Naive B cell (primary cell): ENCODE measurements at regions not wholly inside any gene's neighbourhood (a gene's known extent, or its start where the extent isn't known, plus 50 kb on each side); places are given as distances from the start of the nearest gene placed in this dataset.

Source experiments
- ATAC-seq, 2 donors: fragments of 150-1000 bp; cut with Tn5 transposase; 2 replicates each; pipeline ENCODE4 v1.10.0; 2021; ENCODE audit warnings: low read depth in 2 of 2, mild to moderate bottlenecking in 2 of 2, moderate library complexity in 2 of 2
- DNase-seq: peaks from one replicate; pipeline ENCODE4 v3.0.0; 2022
- H3K27ac Mint-ChIP-seq, 6 donors: one replicate each; pipeline ENCODE4 v1.8.0; 2020 to 2022; ENCODE audit warnings: mild to moderate bottlenecking in 6 of 6, mixed read lengths in 6 of 6, moderate library complexity in 5 of 6, inconsistent platforms in 2 of 6
- H3K27me3 Mint-ChIP-seq, 3 donors: one replicate each; pipeline ENCODE4 v1.8.0; 2021 to 2022; ENCODE audit warnings: mixed read lengths in 3 of 3, mild to moderate bottlenecking in 1 of 3
- H3K36me3 Mint-ChIP-seq, 2 donors: one replicate each; pipeline ENCODE4 v1.8.0; 2020 to 2022; ENCODE audit warnings: mixed read lengths in 2 of 2, inconsistent platforms in 1 of 2, mild to moderate bottlenecking in 1 of 2
- H3K4me1 Mint-ChIP-seq, 3 donors: one replicate each; pipeline ENCODE4 v1.8.0; 2020 to 2022; ENCODE audit warnings: mixed read lengths in 3 of 3, inconsistent platforms in 1 of 3, mild to moderate bottlenecking in 1 of 3, moderate library complexity in 1 of 3
- H3K4me3 Mint-ChIP-seq, 8 donors: one replicate each; pipeline ENCODE4 v1.8.0; 2020 to 2022; ENCODE audit warnings: mild to moderate bottlenecking in 8 of 8, mixed read lengths in 8 of 8, moderate library complexity in 8 of 8, inconsistent platforms in 2 of 8
- H3K9me3 Mint-ChIP-seq, 7 donors: one replicate each; pipeline ENCODE4 v1.8.0; 2020 to 2022; ENCODE audit warnings: mixed read lengths in 7 of 7, mild to moderate bottlenecking in 5 of 7, inconsistent platforms in 2 of 7, moderate library complexity in 1 of 7

DNA sequence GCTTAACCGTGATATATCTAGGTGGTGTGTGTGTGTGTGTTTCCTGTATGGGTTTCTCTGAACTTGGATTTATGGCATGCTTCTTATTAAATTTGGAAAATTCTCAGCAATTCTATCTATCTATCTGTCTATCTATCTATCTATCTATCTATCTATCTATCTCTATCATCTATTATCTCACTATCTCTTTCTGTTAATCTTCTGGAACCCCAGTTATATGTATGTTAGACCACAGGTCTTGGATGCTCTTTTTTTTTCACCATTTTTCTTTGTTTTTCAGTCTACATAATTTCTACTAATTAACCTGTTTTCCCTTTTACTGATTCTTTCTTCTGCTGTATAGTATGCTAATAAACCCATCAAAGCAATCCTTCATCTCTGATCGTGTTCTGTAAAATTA is 538.0 kb downstream of the PTPRU start:
- peaks cover 2 to 20% (median 7%) of the 10 kb centered on the region in 7 donors for H3K9me3 Mint-ChIP-seq
- H3K36me3 Mint-ChIP-seq: peaks cover 0 to 14% of the 10 kb centered on the region in 2 donors
- no peak overlapping the region for H3K27ac Mint-ChIP-seq

DNA sequence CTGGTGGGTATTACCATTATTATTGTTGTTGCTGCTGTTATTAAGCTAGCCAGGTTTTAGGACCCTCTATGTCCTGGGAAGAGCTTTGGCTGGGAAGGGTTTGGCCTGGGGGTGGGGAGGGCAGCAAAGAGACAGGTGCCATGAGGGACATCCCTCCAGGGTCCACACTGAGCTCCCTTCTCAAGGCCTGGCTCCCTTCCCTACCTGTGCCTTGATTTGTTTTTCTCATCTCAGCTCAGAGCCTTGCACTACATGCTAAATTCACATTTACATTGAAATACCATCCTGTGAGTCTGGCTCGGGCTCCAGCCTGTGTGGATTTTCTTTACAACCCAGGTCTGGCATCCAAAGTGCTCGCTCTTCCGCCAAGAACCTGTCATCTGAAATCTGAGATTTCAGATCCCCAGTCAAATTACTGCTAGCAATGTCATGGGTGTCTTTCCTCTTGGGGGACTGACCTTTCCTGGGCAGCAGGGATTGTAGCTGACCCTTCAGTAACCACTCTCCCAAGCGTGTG is 536.3 kb downstream of the PTPRU start:
- Mint-ChIP-seq H3K36me3 (peaks cover 0 to 10% of the 10 kb centered on the region in 2 donors), H3K27me3 (peaks cover 0 to 22% (median 11%) of the 10 kb centered on the region in 3 donors), H3K27ac (no peak overlapping the region), H3K9me3 (peaks cover 0 to 18% (median 7%) of the 10 kb centered on the region in 7 donors), H3K4me3 (no peak overlapping the region), H3K4me1 (no peaks in the 10 kb centered on the region)
- ATAC-seq (no peak), DNase-seq (no peak)

More for the DNA sequence above, 538.0 kb downstream of the PTPRU start:
- ATAC-seq (no peak), DNase-seq (no peak)
- Mint-ChIP-seq H3K4me3 (no peak overlapping the region), H3K4me1 (no peaks in the 10 kb centered on the region), H3K27me3 (peaks cover 15 to 28% (median 25%) of the 10 kb centered on the region in 3 donors)

DNA sequence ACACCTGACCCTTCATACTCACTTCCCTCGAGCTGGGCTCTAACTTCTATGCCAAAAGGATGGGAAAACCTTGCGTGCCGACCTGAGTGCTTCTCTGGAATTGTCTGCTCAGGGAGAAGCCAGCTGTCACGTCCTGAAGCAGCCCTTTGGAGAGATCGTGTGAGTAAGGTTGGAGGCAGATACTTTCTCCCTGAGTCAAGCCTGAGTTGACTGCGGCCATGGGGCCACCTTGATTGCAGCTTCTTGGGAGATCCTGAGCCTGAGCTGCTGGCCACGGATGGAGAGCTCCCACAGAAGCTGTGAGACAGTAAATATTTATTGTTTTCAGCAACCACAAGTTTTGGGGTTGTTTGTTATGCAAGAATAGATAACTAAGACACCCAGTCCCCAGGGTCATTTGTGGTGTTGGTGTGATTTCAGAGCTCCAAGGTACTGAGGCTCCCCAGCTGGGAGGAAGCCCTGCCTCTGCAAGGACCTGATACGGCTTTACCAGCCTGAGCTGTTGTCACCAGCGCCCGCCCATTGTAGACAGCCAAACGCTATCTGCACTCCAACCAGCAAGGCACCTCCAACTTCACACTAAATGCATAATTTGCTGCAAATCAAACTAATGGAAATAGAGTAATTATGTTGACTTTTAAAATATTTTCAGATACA is 531.6 kb downstream of the PTPRU start:
- Mint-ChIP-seq H3K9me3 (peaks cover 0 to 11% (median 3%) of the 10 kb centered on the region in 7 donors), H3K27me3 (peaks cover 7 to 31% (median 25%) of the 10 kb centered on the region in 3 donors), H3K4me1 (no peaks in the 10 kb centered on the region), H3K4me3 (no peak overlapping the region), H3K36me3 (no peaks in the 10 kb centered on the region), H3K27ac (no peak overlapping the region)
- no peak for DNase-seq
- no peak for ATAC-seq

DNA sequence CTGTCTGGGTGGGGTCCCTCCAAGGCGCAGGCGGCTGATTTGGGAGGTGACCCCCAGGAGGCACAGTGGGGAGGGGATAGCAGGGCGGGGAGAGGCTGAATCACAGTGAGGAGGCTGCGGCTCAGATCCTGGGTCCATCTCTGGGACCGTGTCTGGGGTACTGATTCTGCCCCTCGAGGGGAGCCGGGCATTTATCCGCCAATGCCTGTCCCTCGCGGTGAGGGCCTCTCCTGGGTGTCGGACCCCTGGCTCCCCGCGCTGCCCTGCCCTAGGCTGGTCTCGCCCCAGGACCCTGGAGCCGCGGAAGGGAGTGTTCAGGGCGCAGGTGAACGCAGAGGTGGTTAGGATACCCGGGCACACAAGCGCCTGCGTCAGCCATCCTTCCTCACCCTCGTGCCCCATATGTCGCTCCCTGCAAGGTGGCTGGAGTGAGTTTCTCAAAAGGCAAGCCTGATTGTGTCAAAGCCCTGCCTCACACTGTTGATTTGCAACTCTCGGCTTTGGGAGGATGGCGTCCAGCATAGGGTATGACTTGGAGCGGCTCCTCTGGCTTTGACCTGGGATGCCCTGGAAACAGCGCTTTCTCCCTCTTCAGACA is 530.9 kb downstream of the PTPRU start:
- DNase-seq (no peak), ATAC-seq (no peak)
- Mint-ChIP-seq H3K27ac (no peak overlapping the region), H3K27me3 (peaks cover 7 to 32% (median 32%) of the 10 kb centered on the region in 3 donors), H3K9me3 (peaks cover 0 to 11% (median 3%) of the 10 kb centered on the region in 7 donors), H3K4me1 (no peaks in the 10 kb centered on the region), H3K4me3 (no peak overlapping the region), H3K36me3 (no peaks in the 10 kb centered on the region)

DNA sequence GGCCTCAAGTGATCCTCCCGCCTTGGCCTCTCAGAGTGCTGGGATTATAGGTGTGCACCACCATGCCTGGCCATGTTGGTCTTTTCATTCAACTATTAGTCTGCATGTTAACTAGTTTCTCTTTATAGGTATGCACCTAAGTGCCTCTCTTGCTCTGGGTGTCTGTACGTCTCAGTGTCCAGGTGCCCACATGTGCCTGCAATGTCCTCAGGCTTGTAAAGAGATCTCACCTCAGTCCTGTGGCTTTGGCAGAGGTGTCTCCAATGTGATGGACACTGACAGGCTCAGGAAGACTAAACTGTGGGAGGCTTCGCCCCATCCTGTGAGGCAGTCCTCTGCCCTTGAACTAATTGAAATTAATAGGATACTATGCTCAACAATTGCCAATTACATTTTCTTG is 526.3 kb downstream of the PTPRU start:
- H3K27me3 Mint-ChIP-seq: peaks cover 16 to 43% (median 41%) of the 10 kb centered on the region in 3 donors
- H3K4me1 Mint-ChIP-seq: no peaks in the 10 kb centered on the region

DNA sequence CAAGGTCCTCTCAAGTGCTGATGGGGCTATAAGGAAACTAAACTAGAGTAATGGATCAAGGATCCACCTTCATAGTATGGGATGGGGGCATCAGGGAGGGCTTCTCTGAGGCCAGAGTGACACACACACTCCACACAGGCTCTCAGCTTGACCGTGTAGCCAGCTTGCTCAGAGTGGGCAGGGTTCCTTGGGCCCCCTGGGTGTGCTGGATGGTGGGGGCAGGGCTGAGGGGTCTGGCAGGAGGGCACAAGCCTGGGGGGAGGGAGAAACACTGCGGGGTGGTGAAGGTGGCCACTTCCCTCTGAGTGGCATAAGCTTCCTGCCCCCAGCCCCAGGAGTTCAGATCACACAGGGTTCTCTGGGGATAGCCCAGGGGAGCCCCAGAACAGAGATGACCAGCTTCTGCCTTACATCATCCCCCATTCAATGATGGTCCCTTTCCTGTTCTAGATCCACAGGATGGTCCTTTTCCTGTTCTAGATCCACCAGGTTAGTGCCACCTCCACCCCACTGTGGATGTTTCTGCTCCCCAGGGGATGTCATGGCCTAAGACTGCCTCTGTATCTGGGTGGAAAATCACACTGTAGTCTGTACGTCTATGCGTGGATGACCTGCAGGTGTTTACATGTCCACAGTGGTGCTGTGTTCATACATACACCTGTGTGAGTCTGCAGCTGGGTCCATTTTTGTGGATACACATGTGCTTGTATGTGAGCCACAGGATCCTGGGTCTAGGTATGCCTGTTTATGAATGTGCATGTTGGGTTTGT is 525.0 kb downstream of the PTPRU start:
- Mint-ChIP-seq H3K4me3 (no peak overlapping the region), H3K9me3 (peaks cover 0 to 11% (median 3%) of the 10 kb centered on the region in 7 donors), H3K27me3 (peaks cover 13 to 33% (median 31%) of the 10 kb centered on the region in 3 donors), H3K4me1 (no peaks in the 10 kb centered on the region), H3K36me3 (no peaks in the 10 kb centered on the region), H3K27ac (no peak overlapping the region)
- DNase-seq (no peak), ATAC-seq (no peak)

More for the DNA sequence above, 526.3 kb downstream of the PTPRU start:
- Mint-ChIP-seq H3K9me3 (peaks cover 0 to 11% (median 3%) of the 10 kb centered on the region in 7 donors), H3K27ac (no peak overlapping the region), H3K36me3 (no peaks in the 10 kb centered on the region), H3K4me3 (no peak overlapping the region)
- DNase-seq: no peak
- ATAC-seq: no peak

DNA sequence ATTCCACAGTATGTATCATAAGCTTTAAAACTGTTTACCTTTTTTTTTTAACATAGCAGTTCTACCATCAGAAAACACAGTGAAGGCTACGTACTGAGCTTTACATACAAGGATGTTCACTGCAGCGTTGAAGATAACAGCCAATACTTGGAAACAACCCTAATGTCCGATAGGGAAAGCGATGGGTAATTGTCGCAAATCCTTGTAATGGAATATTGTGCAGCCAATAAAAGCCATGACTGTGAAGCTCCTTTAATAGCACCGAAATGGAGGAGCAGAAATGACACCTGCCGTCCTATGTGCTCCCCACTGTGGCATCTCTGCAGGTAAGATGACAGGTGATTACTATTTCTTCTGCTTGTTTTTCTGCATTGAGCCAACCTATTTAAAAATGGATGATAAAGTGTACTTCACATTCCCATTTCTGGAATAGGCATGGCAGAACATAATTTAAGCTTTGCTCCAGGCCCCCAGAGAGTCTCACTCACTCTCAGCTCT is 523.8 kb downstream of the PTPRU start:
- Mint-ChIP-seq H3K9me3 (peaks cover 0 to 11% (median 3%) of the 10 kb centered on the region in 7 donors), H3K4me1 (no peaks in the 10 kb centered on the region), H3K4me3 (no peak overlapping the region), H3K27me3 (peaks cover 13 to 32% (median 31%) of the 10 kb centered on the region in 3 donors), H3K27ac (no peak overlapping the region), H3K36me3 (no peaks in the 10 kb centered on the region)
- no peak for ATAC-seq
- DNase-seq: no peak

DNA sequence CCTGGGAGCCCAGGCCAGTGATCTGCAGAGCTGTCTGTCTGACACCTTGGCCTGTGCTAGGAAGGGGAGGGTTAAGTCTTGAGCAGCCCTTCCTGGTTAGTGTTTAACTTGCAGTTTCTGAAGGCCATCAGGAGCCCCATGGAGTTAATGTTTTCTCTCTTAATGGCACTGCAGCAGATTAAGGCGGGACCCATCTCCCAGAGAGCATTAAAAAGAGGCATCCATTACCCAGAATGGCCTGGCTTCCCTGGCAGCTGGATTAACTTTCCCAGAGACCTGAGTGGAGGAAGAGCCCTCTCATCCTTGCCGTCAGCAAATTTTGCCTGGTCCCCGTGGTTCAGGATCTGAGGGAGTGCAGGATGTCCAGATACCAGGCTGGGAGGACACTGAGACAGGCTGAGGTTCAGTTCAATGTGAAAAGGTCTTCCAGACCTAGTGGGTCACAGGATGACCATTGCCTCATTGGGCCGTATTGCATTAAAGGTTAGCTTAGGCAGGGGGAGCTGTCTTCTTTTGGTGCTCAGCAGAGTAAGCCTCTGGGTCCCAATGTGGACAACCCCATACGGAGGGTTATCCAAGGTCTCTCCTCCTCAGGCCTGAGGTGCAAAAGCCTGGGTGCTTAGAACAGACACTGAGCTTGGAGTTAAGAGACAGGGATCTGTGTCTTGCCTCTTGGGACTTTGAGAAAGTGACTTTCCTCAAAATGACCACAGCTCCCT is 522.6 kb downstream of the PTPRU start:
- DNase-seq (no peak), ATAC-seq (no peak)
- H3K9me3 Mint-ChIP-seq: peaks cover 0 to 9% (median 3%) of the 10 kb centered on the region in 7 donors
- H3K27me3 Mint-ChIP-seq: peaks cover 13 to 36% (median 21%) of the 10 kb centered on the region in 3 donors
- H3K4me1 Mint-ChIP-seq: no peaks in the 10 kb centered on the region
- no peak overlapping the region for H3K4me3 Mint-ChIP-seq
- H3K27ac Mint-ChIP-seq: no peak overlapping the region
- no peaks in the 10 kb centered on the region for H3K36me3 Mint-ChIP-seq

DNA sequence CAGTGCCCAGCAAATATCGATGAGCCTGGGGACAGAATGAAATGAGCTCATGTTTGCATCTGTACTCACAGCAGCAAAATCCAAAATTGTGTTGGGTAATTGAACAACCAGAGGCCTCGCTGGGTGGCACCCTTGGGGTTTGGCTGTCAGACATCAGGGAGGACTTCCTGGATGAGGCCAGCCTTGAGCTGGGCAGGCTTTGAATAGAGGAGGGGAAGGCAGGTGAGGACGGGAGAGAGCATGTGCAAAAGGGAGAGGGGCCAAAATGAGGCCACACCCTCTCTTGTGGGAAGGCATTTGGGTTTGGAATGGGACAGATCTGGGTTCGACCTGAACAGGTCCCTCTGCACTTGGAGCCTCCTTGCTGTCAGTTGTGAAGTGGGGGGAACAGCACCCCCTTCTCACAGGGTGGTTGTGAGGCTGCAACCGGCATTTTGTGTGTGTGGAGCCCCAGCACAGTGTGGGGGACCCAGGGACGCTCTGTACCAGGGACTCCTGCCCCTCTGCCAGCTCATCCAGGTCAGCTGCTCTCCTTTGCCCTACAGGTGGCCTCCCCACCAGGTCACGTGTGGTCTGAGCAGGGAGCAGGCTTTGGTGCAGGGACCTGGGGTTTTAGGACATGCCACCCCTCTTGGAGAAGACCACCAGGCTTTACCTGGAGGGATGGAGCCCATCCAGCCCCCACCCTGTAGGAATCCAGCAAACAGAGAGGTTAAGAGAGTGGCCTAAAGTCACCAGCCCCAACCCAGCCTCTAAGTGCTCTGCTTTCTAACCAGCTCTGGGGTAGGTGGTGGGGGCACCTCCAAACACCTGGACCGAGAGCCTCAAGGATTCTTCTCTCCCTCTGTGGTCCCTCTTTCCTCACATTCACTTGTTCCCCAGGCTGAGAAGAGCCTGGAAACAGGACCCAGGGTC is 521.8 kb downstream of the PTPRU start:
- peaks cover 13 to 32% (median 21%) of the 10 kb centered on the region in 3 donors for H3K27me3 Mint-ChIP-seq

DNA sequence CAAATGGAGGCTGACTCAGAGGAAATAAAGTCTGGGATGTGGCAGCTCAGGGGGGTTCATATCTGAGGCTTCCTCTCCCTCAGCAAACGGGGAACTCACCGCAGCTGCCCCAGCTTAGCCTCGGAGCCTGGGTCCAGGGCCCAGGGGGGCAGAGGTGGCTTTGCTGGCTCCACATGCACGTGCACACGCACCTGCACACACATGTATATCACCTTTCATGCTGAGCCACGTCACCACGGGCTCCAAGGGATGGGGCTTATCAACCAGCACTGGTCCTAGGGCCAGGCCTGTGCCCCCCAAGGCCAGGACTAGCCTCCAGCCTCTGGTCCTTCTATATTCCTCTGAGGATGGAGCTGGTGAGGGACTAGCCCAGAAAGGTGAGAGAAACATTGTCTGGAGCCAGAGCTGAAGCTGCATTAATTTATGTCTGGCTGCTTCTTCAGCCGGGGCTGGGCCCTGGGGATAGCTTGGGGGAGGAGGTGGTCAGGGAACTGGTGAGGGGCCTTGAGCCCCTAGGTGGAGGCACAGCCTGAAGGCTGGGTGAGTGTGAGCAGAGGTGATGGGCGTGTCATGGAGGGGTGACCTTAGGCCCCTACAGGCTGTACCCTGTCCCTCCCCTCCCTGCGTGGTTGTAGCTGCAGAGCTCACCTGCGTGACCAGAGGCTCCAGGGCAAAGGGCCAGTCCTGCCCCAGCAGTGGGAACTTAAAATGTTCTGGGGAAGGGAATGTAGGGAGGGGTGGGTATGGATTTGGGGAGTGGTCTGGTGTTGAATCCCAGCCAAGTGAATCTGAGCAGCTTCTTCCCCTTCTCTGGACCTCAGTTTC is 520.8 kb downstream of the PTPRU start:
- DNase-seq: no peak
- no peak overlapping the region for H3K4me3 Mint-ChIP-seq
- peaks cover 22 to 29% (median 22%) of the 10 kb centered on the region in 3 donors for H3K27me3 Mint-ChIP-seq
- no peaks in the 10 kb centered on the region for H3K36me3 Mint-ChIP-seq
- ATAC-seq: no peak
- no peak overlapping the region for H3K27ac Mint-ChIP-seq
- H3K4me1 Mint-ChIP-seq: no peaks in the 10 kb centered on the region
- no peaks in the 10 kb centered on the region for H3K9me3 Mint-ChIP-seq

More for the DNA sequence above, 521.8 kb downstream of the PTPRU start:
- H3K27ac Mint-ChIP-seq: no peak overlapping the region
- H3K9me3 Mint-ChIP-seq: peaks cover 0 to 3% (median under 1%) of the 10 kb centered on the region in 7 donors
- no peak overlapping the region for H3K4me3 Mint-ChIP-seq
- no peaks in the 10 kb centered on the region for H3K36me3 Mint-ChIP-seq
- no peaks in the 10 kb centered on the region for H3K4me1 Mint-ChIP-seq
- ATAC-seq (no peak), DNase-seq (no peak)

DNA sequence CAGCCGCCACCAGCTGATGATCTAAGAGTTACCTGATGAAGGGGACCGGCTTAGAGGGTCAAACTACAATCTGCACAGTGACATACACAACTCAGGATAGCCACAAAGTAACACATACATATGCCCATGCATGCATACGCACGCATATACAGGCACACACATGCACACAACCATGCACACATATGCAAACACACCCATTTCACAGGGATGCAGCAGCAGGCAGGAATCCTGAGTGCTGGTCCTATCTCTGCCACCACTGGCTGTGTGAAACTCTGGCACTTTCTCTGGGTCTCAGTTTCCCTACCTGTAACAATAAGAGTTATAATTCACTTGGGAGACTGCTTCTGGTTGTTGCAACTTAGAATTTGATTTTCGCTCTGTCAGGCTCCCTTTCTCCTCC is 520.2 kb downstream of the PTPRU start:
- H3K27ac Mint-ChIP-seq: no peak overlapping the region
- ATAC-seq: no peak
- H3K4me3 Mint-ChIP-seq: no peak overlapping the region
- no peaks in the 10 kb centered on the region for H3K36me3 Mint-ChIP-seq
- DNase-seq: no peak
- no peaks in the 10 kb centered on the region for H3K4me1 Mint-ChIP-seq
- H3K27me3 Mint-ChIP-seq: peaks cover 16 to 26% (median 21%) of the 10 kb centered on the region in 3 donors
- H3K9me3 Mint-ChIP-seq: no peaks in the 10 kb centered on the region
